Ectodermal cell (in vitro differentiated cells): ENCODE measurements at regions not wholly inside any gene's neighbourhood (a gene's known extent, or its start where the extent isn't known, plus 50 kb on each side); places are given as distances from the start of the nearest gene placed in this dataset.
"Not testable (repeated sequence)": the region's sequence is repeated elsewhere in the genome, so short reads cannot be mapped to it uniquely, and the experiment has no call there.

ENCODE experiments used
- H3K27ac ChIP-seq: 2 replicates; pipeline ENCODE4 v1.7.0; 2013; ENCODE audit warnings: mild to moderate bottlenecking, low read depth, low read length; ENCODE audit not compliant: insufficient read depth, poor library complexity, severe bottlenecking
- H3K27me3 ChIP-seq: 2 replicates; pipeline ENCODE4 v1.7.0; 2013; ENCODE audit warnings: mild to moderate bottlenecking, low read length; ENCODE audit not compliant: insufficient read depth, control insufficient read depth, poor library complexity, severe bottlenecking
- H3K36me3 ChIP-seq: one replicate; pipeline ENCODE4 v1.7.0; 2013; ENCODE audit warnings: low read length; ENCODE audit not compliant: control insufficient read depth, insufficient read depth
- H3K4me1 ChIP-seq: one replicate; pipeline ENCODE4 v1.7.0; 2013; ENCODE audit warnings: low read length; ENCODE audit not compliant: control insufficient read depth, insufficient read depth
- H3K4me3 ChIP-seq: 2 replicates; pipeline ENCODE4 v1.7.0; 2013; ENCODE audit warnings: low read depth, low read length, control low read depth; ENCODE audit not compliant: insufficient read depth
- H3K9me3 ChIP-seq: 2 replicates; pipeline ENCODE4 v1.7.0; 2013; ENCODE audit warnings: mild to moderate bottlenecking, low read length, moderate library complexity; ENCODE audit not compliant: control insufficient read depth
- WGBS, 2 experiments: methylation state at CpG; one replicate each; pipeline ENCODE4 v1.1.7; 2013; ENCODE audit warnings: missing lambda C conversion rate in 2 of 2; 5-methylcytosine and 5-hydroxymethylcytosine counted together

- Histone ChIP-seq H3K36me3 (no peaks in the 10 kb centered on the region), H3K4me3 (no peak overlapping the region), H3K9me3 (no peaks in the 10 kb centered on the region), H3K4me1 (no peaks in the 10 kb centered on the region), H3K27me3 (no peaks in the 10 kb centered on the region), H3K27ac (no peak overlapping the region)
- 93 to 94% methylated on average over 3 to 5 of the region's 5 CpGs for WGBS, 2 experiments
Observed at GRCh38 chr10:52578871-52579405, 193.6 kb downstream of the MBL2 start.

- H3K27me3 ChIP-seq, H3K27ac ChIP-seq, H3K4me3 ChIP-seq, H3K36me3 ChIP-seq, H3K4me1 ChIP-seq, H3K9me3 ChIP-seq: not testable (repeated sequence)
- WGBS, 2 experiments: 92 to 96% methylated on average over 2 of the region's 2 CpGs
Observed at GRCh38 chr10:52581636-52582035, 190.9 kb downstream of the MBL2 start.

GRCh38 chr10:52583336-52583735 is 189.2 kb downstream of the MBL2 start:
- no peak overlapping the region for H3K27ac ChIP-seq
- no peak overlapping the region for H3K4me3 ChIP-seq
- H3K36me3 ChIP-seq: no peaks in the 10 kb centered on the region
- no peaks in the 10 kb centered on the region for H3K9me3 ChIP-seq
- no peaks in the 10 kb centered on the region for H3K4me1 ChIP-seq
- no peaks in the 10 kb centered on the region for H3K27me3 ChIP-seq

GRCh38 chr10:52586710-52587109 is 185.9 kb downstream of the MBL2 start:
- no peak overlapping the region for H3K4me3 ChIP-seq
- H3K27ac ChIP-seq: no peak overlapping the region
- H3K36me3 ChIP-seq: no peaks in the 10 kb centered on the region
- WGBS, 2 experiments: 75 to 84% methylated on average over 1 of the region's 2 CpGs
- no peaks in the 10 kb centered on the region for H3K27me3 ChIP-seq
- no peaks in the 10 kb centered on the region for H3K4me1 ChIP-seq
- H3K9me3 ChIP-seq: no peaks in the 10 kb centered on the region

- no peaks in the 10 kb centered on the region for H3K36me3 ChIP-seq
- H3K4me1 ChIP-seq: no peaks in the 10 kb centered on the region
- 89 to 92% methylated on average over 2 to 3 of the region's 3 CpGs for WGBS, 2 experiments
- no peak overlapping the region for H3K27ac ChIP-seq
- no peaks in the 10 kb centered on the region for H3K27me3 ChIP-seq
- no peaks in the 10 kb centered on the region for H3K9me3 ChIP-seq
- H3K4me3 ChIP-seq: no peak overlapping the region
Observed at GRCh38 chr10:52597189-52597863, 175.3 kb downstream of the MBL2 start.

GRCh38 chr10:52598936-52599335 is 173.6 kb downstream of the MBL2 start:
- WGBS, 2 experiments: 95 to 96% methylated on average over 2 of the region's 2 CpGs
- Histone ChIP-seq H3K4me1 (no peaks in the 10 kb centered on the region), H3K27ac (no peak overlapping the region)

GRCh38 chr10:52599551-52600200 is 172.9 kb downstream of the MBL2 start:
- Histone ChIP-seq H3K27me3 (no peaks in the 10 kb centered on the region), H3K9me3 (no peaks in the 10 kb centered on the region), H3K36me3 (no peaks in the 10 kb centered on the region), H3K27ac (no peak overlapping the region), H3K4me3 (no peak overlapping the region), H3K4me1 (no peaks in the 10 kb centered on the region)
- WGBS, 2 experiments: 93 to 95% methylated on average over 5 of the region's 5 CpGs

More at GRCh38 chr10:52598936-52599335, 173.6 kb downstream of the MBL2 start:
- Histone ChIP-seq H3K27me3 (no peaks in the 10 kb centered on the region), H3K36me3 (no peaks in the 10 kb centered on the region), H3K9me3 (no peaks in the 10 kb centered on the region), H3K4me3 (no peak overlapping the region)

- not testable (repeated sequence) for H3K4me1 ChIP-seq, H3K27ac ChIP-seq, H3K9me3 ChIP-seq, H3K27me3 ChIP-seq, H3K36me3 ChIP-seq, H3K4me3 ChIP-seq
Observed at GRCh38 chr10:52604131-52604530, 168.5 kb downstream of the MBL2 start.

GRCh38 chr10:52609071-52609470 is 163.5 kb downstream of the MBL2 start:
- Histone ChIP-seq H3K27me3 (no peaks in the 10 kb centered on the region), H3K4me1 (no peaks in the 10 kb centered on the region)

GRCh38 chr10:52609626-52610240 is 162.9 kb downstream of the MBL2 start:
- 92 to 98% methylated on average over 5 of the region's 5 CpGs for WGBS, 2 experiments
- Histone ChIP-seq H3K36me3 (no peaks in the 10 kb centered on the region), H3K27ac (no peak overlapping the region), H3K4me1 (no peaks in the 10 kb centered on the region), H3K27me3 (no peaks in the 10 kb centered on the region), H3K9me3 (no peaks in the 10 kb centered on the region), H3K4me3 (no peak overlapping the region)

More at GRCh38 chr10:52609071-52609470, 163.5 kb downstream of the MBL2 start:
- 58 to 85% methylated on average over 1 of the region's 1 CpG for WGBS, 2 experiments
- Histone ChIP-seq H3K9me3 (no peaks in the 10 kb centered on the region), H3K36me3 (no peaks in the 10 kb centered on the region), H3K4me3 (no peak overlapping the region), H3K27ac (no peak overlapping the region)
